ENCODE measurements at regions not wholly inside any gene's neighbourhood (a gene's known extent, or its start where the extent isn't known, plus 50 kb on each side); places are given as distances from the start of the nearest gene placed in this dataset.

GRCh38 chr12:30090258-30090657, 306.5 kb upstream of the TMTC1 start:
- DNase-seq (ENCODE audit: low spot score), result no peak

DNA sequence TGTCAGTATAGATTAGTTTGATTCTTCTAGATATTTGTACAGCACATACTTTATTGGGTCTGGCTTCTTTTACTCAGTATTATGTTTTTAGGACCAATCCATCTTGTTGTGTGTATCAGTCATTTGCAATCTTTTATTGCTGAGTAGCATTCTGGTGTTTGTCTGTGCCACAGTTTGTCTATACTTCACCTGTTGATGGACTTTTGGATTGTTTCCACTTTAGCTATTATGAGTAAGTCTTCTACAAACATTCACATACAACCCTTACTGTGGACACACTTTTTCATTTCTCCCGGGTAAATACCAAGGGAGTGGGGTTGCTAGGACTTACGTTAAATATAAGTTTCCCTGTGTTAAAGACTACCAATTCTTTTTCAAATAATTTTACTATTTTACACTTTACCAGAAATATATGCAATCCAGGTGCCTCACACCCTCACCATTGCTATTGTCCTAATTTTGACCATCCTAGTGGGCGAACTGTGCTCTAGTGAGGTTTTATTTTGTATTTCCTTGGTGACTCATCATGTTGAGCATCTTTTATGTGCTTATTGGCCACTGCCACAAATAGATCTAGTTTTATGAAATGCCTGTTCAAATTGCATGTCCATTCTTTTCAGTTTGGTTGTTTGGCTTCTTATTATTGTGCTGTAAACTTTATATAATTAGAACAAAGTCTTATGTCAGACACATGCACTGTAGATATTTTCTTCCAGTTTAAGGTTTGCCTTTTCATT, 304.7 kb upstream of the TMTC1 start:
- DNase-seq (ENCODE audit: low spot score), result no peak

DNA sequence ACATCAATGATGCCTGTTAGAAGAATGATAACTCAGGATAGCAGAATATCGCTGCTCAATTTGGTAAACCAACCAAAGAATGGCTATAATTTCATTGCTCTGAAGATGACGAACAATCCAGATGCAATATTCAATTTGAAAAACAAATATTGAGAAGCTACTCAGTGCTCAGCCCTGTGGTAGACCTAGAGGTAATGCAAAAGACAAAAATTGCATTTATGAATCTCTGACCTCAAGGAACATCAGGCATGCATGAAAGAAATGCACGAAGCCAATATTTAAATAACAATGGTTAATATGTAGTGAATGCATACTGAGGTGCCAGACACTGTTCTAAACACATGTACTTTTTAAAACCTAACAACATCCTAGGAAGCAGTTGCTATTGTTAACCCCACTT, 298.6 kb upstream of the TMTC1 start:
- DNase-seq (ENCODE audit: low spot score), result no peak

DNA sequence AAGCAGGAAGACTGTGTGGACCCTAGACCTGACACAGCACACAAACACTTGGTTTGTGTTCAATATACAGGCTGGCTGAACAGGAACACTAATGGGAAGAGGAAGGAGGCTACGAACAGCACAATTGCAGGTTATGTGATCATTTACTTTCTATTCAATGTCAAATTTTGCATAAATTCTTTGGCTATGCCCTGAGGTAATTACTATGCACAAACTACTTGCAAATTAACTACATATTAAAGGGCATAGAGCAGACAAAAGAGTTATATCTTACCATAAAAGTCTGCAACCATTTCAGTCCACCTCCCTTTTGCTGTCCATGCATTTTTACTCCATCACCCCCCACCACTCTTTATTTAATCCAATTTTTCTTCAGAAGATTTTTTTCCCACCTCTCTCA, 291.2 kb upstream of the TMTC1 start:
- no peak for DNase-seq (ENCODE audit: low spot score)

- no peak for DNase-seq (ENCODE audit: low spot score)
These were observed 289.1 kb upstream of the TMTC1 start for GRCh38 chr12:30072824-30073223.

GRCh38 chr12:30067146-30067545, 283.4 kb upstream of the TMTC1 start:
- DNase-seq (ENCODE audit: low spot score), result no peak

DNA sequence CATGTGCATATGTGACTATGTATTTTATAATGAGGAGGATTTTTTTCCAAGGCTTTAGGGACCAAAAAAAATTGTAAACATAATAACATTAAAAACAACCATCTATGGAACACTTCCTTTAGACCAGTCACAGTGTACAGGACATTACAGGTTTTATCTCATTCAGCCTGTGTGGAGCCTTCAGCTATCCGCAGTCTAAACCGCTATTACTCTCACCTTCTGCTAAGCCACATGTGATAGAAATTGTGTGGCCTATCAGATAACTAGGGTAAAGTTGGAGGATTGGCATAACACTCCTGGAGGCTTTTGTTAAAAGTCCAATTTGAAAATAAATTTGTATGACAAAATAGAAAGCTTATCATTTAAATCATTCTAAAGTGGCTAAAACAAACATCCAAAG, 281.2 kb upstream of the TMTC1 start:
- DNase-seq (ENCODE audit: low spot score), result no peak

- no peak for DNase-seq (ENCODE audit: low spot score)
These were observed 279.7 kb upstream of the TMTC1 start for GRCh38 chr12:30063435-30063945.

- no peak for DNase-seq (ENCODE audit: low spot score)
These were observed 264.6 kb upstream of the TMTC1 start for GRCh38 chr12:30048371-30048770.

DNA sequence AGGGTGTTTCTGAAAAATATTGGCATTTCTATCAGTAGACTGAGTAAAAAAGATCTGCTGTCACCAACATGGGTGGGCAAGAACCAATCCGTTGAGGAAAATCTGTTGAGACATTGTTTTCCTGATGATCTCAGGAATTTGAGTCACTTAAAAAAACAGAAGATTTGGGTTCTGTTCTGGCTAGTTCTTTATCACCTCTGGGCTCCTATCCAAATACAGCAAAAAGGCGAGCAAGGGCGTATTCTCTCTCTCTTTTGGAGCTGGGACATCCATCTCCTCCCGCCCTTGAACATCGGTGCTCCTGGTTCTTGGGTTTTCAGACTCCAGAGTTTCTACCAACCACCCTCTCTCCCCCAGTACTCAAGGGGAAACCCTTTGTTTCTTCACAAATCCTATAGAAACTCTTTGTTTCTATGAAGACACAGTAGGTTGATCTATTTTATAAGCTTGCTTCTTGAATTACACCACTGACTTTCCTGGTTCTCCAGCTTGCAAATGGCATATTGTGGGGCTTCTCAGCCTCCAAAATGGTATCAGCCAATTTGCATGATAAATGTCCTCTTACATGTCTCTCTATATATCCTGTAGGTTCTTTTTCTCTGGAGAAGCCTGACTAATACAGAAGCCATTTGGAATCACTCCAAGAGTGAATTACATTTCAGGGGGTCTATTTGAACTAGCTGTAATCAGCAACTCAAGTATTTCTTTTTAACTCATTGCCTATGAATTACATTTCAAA, 263.9 kb upstream of the TMTC1 start:
- peak; percentile 5 for DNase-seq (ENCODE audit: low spot score)

DNA sequence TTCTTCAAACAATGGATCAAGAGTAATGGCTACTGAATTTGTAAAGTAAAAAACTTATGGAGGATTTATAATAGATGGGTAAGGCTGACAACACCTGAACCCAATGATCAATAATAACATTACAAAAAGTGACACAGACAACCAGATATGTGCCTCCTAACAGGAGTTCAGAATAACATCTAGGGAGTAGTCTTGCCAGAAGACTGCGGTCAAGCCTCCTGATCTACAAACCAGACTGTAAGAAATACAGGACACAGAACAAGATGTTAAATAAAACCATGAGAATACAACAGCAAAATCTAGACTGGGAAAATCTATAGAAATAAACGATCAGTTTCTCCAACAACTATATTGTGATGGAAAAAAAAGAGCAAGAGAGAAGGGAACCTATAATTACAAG, 262.6 kb upstream of the TMTC1 start:
- DNase-seq (ENCODE audit: low spot score), result no peak

- DNase-seq (ENCODE audit: low spot score), result no peak
These were observed 261.4 kb upstream of the TMTC1 start for GRCh38 chr12:30045171-30045570.

GRCh38 chr12:30044206-30044605, 260.5 kb upstream of the TMTC1 start:
- no peak for DNase-seq (ENCODE audit: low spot score)

- DNase-seq (ENCODE audit: low spot score), result no peak
These were observed 259.6 kb upstream of the TMTC1 start for GRCh38 chr12:30043151-30043847.

GRCh38 chr12:30041096-30041495, 257.4 kb upstream of the TMTC1 start:
- DNase-seq (ENCODE audit: low spot score), result no peak

DNA sequence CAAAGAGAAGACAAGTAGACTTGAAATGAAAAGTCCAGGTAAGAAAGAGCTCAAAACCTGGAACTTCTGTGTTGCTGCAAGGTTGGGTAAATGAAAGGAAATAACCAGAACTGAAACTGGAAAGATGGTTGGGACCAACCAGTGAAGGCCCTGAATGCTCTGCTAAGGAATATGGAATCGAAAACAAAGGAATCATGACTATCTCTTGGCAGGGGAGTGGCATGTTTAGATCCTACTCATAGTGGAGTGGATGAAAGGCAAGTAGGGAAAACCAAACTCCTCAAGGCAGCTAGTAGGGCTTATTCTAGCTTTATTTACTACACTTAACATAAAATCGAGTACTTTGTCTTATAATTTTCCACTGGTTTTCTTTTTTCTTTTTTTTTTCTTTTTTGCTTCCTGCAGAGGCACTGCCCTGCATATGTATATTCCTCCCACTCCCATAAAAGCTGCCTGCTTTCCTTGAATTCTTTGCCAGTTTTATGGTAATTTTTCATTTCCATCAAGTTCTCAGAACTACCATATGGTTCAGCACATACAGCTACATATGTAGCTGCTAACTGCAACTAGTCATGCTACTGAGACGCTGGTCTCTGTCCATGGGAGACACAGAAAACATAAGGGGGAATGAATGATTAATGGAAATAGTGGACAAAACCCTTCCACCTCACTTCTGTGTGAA, 247.1 kb upstream of the TMTC1 start:
- no peak for DNase-seq (ENCODE audit: low spot score)

- DNase-seq (ENCODE audit: low spot score), result peak; percentile 26
These were observed 243.0 kb upstream of the TMTC1 start for GRCh38 chr12:30026621-30027234.

DNA sequence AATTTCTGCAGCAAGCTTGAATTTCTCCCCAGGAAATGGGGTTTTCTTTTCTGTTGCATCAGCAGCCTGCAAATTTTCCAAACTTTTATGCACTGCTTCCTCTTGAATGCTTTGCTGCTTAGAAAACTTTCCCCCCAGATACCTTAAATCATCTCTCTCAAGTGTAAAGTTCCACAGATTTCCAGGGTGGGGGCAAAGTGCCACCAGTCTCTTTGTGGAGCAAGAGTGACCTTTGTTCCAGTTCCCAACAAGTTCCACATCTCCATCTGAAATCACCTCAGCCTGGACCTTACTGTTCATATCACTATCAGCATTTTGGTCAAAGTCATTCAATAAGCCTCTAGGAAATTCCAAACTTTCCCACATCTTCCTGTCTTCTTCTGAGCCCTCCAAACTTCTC, 241.6 kb upstream of the TMTC1 start:
- DNase-seq (ENCODE audit: low spot score), result no peak

DNA sequence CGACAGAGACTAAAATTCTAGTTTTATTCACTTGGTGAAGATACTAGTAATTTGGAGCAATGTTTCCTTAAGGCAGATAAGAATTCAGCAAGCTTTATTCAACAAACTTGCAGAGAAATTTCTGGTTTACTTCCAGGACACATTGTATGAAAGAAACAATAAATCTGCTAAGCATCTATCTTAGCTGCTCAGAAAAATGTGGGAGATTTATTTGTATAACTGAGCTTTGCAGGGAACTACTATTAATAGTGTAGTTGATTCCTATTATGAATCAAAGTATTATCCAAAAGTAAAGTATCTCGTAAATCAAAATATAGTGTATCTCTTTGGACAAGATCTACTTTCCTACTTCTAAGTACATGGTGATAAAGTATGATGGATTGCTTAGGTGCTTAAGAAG, 239.4 kb upstream of the TMTC1 start:
- no peak for DNase-seq (ENCODE audit: low spot score)

DNA sequence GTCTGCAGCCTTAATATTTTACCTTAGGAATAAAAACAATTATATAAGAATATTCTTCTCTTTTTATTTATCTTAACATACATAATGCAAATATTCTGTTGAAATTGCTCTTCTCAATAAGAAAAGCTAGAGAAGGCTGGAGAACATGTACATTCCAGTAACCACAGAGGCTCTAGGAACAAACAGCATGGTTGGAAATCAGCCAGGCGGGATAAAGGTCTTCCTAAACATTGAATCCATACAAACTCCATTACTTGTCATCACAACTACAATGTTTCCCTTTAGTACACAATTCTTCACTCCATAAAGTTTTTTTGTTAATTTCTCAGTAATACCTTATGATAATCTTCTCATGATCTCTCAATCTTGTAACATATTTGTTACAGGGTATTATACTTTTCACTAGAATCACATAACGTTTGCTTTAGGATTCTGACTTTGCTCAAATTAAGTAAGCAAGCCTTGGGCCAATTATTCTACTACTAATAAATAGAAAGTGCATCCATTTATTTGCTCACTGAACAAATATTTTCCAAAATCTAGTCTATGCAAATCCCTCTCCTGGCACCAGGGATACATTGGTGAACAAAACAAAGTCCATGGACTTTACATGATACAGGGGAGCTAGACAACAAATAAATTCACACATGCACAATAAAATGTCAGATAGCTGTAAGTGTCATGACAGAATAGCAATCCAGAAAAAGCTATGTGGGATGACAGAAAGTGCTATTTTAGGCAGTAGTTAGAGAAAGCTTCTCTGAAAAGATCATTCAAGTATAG, 237.5 kb upstream of the TMTC1 start:
- DNase-seq (ENCODE audit: low spot score), result no peak

Measured in AG08396 (cell line).